ENCODE measurements at regions not wholly inside any gene's neighbourhood (a gene's known extent, or its start where the extent isn't known, plus 50 kb on each side); places are given as distances from the start of the nearest gene placed in this dataset.

DNA sequence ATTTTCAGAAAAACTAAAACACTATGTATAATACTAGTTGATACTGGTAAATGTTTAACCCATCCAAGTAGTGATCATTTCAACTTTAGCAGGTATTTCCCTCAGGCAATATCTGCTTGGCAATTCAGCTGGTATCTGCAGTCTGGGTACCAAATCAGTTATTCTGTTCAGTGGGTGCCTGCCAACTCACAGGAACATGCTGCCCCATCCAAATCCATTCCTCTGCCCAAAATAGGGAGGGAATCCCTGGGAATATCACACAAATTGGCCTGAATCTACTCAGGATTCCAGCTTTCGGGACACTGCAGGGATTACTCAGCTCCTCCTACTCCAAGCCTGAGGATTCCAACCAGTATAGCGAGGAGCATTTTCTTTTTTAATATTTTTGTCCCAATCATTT is 61.7 kb upstream of the PDE4D start:
- DNase-seq (ENCODE audit: low spot score), result no peak

DNA sequence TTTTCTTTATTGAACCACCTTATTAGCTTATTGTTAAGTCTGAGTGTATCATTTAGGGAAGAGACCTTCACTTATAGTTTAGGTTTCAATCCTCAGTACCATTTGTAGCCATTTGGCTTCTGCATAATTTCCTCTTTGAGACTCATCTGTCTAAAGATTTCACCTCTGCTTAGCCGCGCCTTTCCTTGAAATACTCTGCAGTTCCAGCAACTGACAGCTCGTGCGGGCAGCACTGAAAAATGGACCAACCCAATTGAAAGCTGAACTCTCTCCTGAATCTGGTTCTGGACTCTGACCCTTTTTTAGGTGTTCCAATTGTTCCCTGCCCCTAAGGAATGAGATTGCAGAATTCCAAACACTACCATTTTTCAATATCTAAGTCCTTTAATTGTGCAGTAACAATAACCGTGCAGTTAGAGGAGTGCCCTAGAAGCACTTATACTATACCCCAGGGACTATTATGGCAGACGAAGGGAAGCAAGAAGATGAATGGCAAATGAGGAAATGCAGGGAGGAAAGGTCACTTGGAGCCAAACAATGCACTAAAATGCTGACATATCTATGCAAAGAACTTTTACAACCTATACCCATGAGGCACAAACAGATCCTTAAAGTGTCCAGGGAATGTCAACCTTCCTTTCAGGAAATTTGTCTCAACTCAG is 50.1 kb upstream of the PDE4D start:
- DNase-seq (ENCODE audit: low spot score), result peak; percentile 16

Data from kidney capillary endothelial cell (primary cell).